ENCODE measurements at regions not wholly inside any gene's neighbourhood (a gene's known extent, or its start where the extent isn't known, plus 50 kb on each side); places are given as distances from the start of the nearest gene placed in this dataset.

DNA sequence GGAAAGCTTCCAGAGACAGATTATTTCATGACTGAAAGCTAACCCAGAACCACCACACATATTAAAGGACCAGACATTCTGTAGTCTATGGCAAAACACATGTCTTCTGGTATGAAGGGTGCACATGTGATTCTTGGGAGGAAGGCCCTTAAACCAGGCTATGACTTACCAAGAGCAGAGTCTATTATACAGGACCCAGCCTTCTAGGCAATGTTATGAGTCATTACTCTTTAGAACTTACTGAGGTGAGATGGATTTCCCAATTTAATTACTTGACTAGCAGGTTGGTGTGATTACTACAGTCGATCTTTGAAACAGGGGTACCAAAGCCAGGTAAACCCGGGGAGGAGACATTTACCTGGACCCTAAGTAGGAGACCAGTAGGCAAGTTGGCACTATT is 350.8 kb downstream of the TRIB2 start:
- TF ChIP-seq POLR2A (IDR thresholded peaks at IDR 0.05) (no peak), POLR2AphosphoS5 (IDR thresholded peaks at IDR 0.05) (no peak)
